ENCODE measurements at regions not wholly inside any gene's neighbourhood (a gene's known extent, or its start where the extent isn't known, plus 50 kb on each side); places are given as distances from the start of the nearest gene placed in this dataset.

DNA sequence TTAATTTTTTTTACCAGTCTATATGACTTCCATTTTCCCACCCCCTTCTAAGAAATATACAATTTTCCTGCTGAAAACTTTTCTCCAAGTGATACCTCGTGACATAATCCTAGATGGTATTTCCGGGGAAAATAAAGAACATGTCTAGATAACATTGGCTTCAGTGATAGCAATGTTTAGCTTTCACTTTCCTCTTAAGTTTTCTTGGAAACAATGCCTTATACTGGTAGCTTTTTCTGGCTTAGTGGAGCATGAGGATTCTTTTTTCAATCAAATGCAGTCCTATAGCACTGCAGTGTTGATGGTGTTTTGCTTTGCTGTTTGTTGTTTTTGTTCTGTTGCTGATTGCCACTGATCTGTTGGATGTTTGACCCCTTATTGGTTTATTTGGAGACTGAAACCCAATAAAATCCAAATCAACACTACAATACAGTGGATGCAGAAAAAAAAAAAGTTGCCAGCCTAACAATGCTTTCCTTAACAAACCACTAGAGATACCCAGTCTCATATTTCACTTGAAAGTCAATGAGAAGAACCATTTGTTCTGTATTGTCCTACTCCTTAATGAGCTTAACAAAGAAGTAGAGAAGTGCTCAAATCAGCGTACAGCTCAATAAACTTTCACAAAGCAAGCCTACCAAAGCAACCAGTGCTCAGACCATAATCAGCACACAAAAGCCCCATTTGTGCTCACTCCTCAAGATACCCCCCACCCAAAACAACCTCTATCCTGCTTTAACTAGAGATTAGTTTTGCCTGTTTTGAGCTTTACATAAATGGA is 74.2 kb upstream of the GRAMD2B start:
- Histone ChIP-seq H3K27me3 (no peaks in the 10 kb centered on the region), H3K36me3 (no peaks in the 10 kb centered on the region), H3K27ac (peak overlapping the region in 1 of 4 donors; percentile 2), H3K4me3 (no peak overlapping the region), H3K4me1 (peaks cover 0 to 7% (median 0%) of the 10 kb centered on the region in 4 donors), H3K9me3 (no peaks in the 10 kb centered on the region)
- DNase-seq (ENCODE audit: low spot score in 2 of 2), result no peak
- TF ChIP-seq, protein P1, sequence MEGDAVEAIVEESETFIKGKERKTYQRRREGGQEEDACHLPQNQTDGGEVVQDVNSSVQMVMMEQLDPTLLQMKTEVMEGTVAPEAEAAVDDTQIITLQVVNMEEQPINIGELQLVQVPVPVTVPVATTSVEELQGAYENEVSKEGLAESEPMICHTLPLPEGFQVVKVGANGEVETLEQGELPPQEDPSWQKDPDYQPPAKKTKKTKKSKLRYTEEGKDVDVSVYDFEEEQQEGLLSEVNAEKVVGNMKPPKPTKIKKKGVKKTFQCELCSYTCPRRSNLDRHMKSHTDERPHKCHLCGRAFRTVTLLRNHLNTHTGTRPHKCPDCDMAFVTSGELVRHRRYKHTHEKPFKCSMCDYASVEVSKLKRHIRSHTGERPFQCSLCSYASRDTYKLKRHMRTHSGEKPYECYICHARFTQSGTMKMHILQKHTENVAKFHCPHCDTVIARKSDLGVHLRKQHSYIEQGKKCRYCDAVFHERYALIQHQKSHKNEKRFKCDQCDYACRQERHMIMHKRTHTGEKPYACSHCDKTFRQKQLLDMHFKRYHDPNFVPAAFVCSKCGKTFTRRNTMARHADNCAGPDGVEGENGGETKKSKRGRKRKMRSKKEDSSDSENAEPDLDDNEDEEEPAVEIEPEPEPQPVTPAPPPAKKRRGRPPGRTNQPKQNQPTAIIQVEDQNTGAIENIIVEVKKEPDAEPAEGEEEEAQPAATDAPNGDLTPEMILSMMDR (IDR thresholded peaks at IDR 0.05), result no peak
- TF ChIP-seq POLR2A (IDR thresholded peaks at IDR 0.05), result no peak
- TF ChIP-seq EP300 (IDR thresholded peaks at IDR 0.05), result no peak
- 25 to 39% methylated on average over 3 of the region's 3 CpGs for WGBS, 2 donors

DNA sequence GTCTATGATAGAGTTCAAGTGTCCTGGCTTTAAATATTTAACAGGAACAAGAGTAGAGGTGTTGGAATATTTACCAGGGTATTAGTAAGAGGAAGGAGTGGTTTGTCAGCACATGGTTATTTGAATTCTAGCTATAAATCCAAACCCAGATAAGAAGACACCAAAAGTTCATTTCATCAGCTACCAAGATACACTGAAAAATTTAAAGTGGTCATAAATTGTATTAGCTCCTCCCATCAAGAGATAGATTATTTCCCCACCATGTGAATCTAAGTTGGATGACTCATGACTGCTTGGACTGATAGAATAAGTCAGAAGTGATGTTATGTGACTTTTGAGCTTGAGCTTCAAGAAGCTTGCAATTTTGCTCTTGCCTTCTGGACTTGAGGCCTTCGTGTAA is 72.1 kb upstream of the GRAMD2B start:
- Histone ChIP-seq H3K27me3 (no peaks in the 10 kb centered on the region), H3K27ac (no peak overlapping the region), H3K4me3 (no peak overlapping the region), H3K9me3 (no peaks in the 10 kb centered on the region), H3K4me1 (peaks cover 0 to 20% (median 4%) of the 10 kb centered on the region in 4 donors), H3K36me3 (no peaks in the 10 kb centered on the region)
- no peak for DNase-seq (ENCODE audit: low spot score in 2 of 2)
- WGBS, 2 donors, result 86 to 87% methylated on average over 1 of the region's 1 CpG
- TF ChIP-seq, protein P1 (IDR thresholded peaks at IDR 0.05), result no peak
- TF ChIP-seq POLR2A (IDR thresholded peaks at IDR 0.05), result no peak
- TF ChIP-seq EP300 (IDR thresholded peaks at IDR 0.05), result no peak

DNA sequence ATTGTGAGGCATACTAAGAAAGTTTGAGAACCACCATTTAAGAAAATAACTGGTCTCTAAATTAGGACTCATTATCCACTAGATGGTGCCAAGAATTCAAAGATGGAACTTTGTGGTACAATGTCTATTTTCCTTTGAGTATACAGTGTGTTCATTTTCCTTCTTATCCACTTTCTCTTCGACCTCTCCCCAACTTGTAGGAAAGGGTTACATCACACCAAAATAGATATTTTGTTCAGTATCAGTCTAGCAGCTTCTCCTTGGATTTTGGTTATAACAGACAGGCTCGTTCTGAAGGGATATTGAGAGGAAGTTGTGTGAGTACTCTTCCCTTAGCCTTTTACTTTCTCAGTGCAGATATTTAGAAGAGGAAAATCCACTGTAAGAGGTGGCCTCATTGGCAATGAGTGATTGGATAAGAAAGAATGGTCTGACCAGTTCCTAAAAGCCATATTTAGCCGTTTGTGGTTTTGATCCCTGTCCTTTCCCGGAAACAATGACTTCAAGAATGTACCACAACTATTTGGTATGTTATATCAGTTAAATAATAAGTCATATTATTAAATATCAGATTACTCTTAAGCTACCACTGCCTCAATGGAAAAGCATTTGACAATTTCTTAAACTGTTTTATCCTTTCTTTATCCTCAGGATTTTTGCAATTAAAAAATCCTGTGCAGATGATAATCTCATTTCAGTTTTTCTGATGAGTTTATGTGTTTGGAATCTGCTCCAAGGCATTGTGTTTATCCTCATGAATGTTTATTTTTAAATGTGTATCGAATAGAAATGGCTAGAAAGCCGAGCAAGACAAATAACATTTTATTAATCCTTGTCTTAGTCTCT is 69.0 kb upstream of the GRAMD2B start:
- Histone ChIP-seq H3K27ac (peak overlapping the region; percentile 0 to 88 (median 68)), H3K36me3 (no peaks in the 10 kb centered on the region), H3K4me1 (peaks cover 0 to 20% (median 4%) of the 10 kb centered on the region in 4 donors), H3K27me3 (no peaks in the 10 kb centered on the region), H3K4me3 (peak overlapping the region in 3 of 4 donors; percentile 8 to 26 (median 12)), H3K9me3 (no peaks in the 10 kb centered on the region)
- TF ChIP-seq POLR2A (IDR thresholded peaks at IDR 0.05), result no peak
- TF ChIP-seq, protein P1 (IDR thresholded peaks at IDR 0.05), result peak; percentile 31 to 80 (median 51)
- TF ChIP-seq EP300 (IDR thresholded peaks at IDR 0.05), result peak in 1 of 2 donors; percentile 53
- DNase-seq (ENCODE audit: low spot score in 2 of 2), result peak in 1 of 2 donors; percentile 18
- WGBS, 2 donors, result 14 to 17% methylated on average over 6 of the region's 6 CpGs

DNA sequence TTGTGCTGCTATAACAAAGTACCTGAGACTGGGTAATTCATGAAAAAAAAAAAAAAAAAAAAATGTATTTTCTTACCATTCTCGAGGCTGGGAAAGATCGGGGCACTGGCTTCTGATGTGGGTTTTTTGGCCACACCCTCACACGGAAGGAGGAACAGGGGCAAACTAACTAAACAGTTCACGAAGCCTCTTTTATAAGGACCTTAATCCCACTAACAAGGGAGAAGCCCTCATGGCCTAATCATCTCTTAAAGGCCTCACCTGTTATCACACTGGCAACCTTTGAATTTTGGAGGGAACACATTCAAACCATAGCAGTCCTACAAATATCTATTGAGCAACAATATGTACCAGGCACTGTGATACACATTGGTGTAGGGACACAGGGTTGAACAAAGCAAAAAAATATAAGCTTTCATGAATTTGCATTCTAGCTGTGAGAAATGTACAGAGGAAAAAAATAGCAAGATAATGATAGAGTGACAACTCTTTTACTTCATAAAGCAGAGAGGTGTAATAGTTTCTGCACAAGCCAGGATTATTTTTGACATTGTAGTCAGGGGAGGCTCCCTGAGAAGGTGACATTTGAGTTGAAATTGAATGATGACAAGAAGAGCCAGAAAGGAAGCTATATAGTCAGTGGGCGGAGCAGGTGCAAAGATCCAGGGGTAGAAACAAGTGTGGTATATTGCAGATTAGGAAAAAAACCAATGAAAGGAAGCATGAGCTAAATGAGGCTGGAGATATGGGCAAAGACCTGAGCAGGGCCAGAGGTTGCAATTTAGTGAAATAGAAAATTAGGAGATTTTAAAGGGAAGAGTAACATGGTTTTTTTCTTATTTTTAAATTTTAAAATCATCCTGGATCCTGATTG is 68.1 kb upstream of the GRAMD2B start:
- 65 to 67% methylated on average over 5 of the region's 5 CpGs for WGBS, 2 donors
- H3K27ac ChIP-seq, result peak overlapping the region in 3 of 4 donors; percentile 0 to 88 (median 77)
- TF ChIP-seq, protein P1 (IDR thresholded peaks at IDR 0.05), result no peak
- TF ChIP-seq POLR2A (IDR thresholded peaks at IDR 0.05) (no peak), EP300 (IDR thresholded peaks at IDR 0.05) (no peak)

More for the DNA sequence above, 68.1 kb upstream of the GRAMD2B start:
- DNase-seq (ENCODE audit: low spot score in 2 of 2), result no peak
- Histone ChIP-seq H3K36me3 (no peaks in the 10 kb centered on the region), H3K9me3 (no peaks in the 10 kb centered on the region), H3K27me3 (no peaks in the 10 kb centered on the region), H3K4me1 (peaks cover 0 to 20% (median 4%) of the 10 kb centered on the region in 4 donors), H3K4me3 (no peak overlapping the region)

All from tibial nerve (tissue), 4 donors.